ENCODE measurements at regions not wholly inside any gene's neighbourhood (a gene's known extent, or its start where the extent isn't known, plus 50 kb on each side); places are given as distances from the start of the nearest gene placed in this dataset.

DNA sequence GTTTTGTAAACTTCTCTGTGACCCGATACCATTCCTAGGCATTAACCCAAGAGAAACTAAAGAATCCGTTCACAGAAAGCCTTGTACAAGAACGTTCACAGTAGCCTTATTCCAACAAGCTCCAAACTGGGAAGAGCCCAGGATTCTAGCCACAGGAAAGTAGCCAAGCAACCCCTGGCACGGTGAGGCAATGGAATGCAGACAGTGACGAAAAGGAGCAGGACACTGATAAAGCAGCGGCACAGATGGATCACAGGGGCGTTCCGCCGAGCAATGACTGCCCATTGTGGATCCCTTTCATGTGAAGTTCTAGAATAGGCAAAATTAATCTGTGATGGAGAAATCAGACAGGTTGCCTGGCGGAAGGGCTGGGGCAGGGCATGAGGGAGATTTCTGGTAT, 198.7 kb upstream of the CHRNA7 start:
- DNase-seq = no peak

DNA sequence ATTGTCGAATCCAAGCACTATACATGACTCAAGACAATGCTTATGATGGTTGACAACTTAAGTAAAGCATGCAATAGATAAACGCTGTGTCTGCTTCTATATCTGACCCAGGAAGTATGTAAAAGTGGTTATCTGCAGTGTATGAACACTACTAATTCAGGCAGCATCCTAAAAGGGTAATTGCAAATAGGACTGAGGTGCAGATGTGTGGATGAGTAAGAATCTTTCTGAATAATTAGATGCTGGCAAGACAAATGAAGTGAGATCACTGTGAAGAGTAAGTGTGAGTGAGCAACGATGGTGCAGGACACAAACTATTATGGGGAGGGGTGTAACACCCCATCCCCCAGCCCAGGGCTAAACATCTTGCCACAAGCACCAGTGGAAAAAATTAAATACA, 195.7 kb upstream of the CHRNA7 start:
- DNase-seq = no peak

DNA sequence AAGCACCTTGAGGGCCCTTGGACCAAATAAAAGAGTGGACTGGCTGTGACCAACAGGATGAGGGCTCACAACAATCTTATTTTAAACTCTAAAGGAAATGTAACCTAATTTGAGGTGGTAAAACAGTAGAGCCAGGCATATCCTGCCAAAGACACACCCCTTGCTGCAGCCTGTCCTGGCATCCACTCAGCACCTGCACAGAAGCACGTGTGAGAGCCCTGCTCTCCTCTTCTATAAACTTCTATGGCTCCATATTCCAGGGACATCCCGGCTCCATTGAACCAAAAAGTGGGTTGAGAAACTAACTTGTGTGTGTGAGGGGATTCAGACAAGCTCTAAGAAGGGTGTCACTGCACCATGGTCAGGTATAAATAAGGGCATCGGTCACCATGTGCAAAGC, 190.9 kb upstream of the CHRNA7 start:
- DNase-seq = no peak

DNA sequence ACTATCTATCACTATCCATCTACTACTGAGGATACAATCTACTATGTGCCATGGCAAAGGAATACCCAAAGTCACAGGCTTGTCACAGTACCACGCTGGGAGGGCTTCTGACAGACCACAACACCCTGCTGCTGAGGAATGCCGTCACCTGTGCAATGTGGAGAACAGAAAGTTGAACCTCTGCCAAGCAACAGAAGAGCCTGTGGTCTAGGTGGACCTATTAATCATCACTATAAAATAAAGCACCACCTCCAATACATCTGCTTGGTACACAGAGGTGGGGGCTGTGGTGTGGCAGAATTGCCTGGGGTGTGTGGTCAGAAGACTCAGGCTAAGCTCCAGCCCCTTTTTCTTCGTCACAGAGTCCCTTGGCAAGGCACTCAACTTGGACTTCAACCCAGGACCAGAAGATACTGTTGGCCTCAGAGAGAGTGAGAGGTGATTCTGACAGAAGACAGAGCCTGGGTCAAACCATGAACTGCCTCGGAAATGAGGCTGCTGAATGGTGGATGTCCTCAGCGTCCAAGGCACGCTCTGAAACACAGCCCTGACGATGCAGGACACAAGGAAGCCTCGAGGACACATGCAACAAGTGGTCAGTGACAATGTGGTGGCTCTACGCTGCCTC, 189.4 kb upstream of the CHRNA7 start:
- DNase-seq = no peak

DNA sequence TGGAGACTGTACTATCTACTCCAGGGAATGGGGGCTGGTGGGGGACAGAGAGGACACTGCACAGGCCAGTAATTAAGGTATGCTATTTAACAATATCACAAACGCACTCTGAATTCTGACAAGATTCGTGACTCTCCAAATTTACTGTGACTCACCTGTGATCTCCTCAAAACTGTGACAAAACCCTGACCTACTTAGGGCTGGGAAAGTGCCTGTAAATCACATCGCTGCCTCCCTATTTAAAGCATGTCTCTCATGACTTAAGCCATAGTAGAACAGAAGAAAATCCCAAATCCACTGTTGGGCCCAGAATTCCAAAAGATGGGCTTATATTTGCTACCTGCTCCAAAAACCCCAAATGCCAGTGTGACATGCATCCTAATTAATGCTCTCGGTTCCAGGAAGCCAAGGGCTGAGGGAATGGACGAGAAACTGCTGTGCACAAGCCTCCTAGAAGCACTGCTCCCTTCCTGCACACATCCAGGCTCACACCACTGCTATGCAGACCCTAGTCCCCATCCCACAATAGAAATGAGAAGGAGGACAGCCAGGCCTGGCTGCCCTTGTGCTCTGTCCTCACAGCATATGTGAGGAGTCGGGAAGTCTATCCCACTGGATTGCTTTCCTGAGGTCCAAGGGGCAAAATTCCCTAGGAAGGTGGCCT, 187.7 kb upstream of the CHRNA7 start:
- DNase-seq = no peak

DNA sequence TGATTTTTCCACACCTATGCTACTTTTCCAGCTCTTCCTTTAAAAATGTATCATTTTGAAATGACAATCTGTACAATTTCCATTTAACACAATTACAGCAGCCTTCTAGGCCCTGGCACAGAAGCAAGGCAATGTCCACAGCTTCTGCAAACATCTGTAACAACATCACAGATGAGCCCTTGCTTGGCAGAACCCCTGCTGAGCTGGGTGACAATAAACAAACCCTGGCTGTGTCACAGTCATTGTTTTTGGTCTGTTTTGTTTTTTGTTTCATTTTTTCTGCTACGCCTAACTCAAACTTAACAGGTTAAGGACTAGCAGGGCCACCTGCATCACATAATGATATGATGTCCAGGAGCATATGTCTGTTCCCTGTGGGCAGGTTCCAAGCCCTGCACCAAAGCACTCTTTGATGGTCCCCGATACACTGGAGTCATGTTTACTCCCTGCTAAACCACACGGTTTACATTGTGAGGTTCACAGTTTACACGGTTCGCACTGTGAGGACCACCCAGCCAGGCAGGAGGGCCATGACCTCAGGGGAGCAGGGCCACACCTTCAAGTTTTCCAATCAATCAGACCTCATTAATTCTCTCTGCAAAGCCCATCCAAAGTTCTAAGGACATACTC, 186.8 kb upstream of the CHRNA7 start:
- DNase-seq = no peak

DNA sequence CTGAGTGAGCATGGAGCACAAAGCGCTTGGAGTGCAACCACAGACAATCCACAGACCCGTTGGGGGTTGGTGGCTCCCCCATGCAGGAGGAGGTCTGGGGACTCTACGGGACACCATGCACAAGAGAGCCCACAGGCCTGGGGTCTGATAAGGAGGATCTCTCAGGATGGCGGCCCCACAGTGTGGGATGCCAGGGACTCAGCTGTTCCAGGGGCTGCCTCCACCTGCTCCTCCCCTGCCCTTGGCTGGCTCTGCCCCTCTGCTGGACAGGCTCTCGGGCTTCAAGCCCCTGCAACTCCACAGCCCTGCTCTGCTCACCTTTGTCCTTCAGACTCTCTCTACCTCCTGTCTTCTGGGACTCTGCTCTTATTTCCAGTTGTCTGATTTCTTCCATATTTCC, 184.5 kb upstream of the CHRNA7 start:
- no peak for DNase-seq

DNA sequence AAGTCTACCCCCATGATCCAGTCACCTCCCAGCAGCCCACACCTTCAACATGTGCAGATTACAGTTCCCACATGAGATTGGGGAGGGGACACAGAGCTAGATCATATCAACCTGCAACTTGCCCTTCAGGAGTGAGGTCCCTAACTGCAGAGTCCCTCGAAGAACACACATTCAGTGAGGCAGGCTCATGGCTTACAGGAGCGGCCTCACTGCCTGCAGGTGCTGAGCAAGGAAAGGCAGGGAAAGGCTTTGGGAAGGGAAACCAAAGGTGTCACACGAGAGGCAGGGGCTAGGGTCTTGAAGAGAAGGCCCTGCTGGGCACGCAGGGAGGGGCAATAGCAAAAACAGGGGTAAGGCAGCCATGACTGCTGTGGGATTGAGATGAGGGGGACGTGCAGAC, 182.4 kb upstream of the CHRNA7 start:
- DNase-seq = no peak

DNA sequence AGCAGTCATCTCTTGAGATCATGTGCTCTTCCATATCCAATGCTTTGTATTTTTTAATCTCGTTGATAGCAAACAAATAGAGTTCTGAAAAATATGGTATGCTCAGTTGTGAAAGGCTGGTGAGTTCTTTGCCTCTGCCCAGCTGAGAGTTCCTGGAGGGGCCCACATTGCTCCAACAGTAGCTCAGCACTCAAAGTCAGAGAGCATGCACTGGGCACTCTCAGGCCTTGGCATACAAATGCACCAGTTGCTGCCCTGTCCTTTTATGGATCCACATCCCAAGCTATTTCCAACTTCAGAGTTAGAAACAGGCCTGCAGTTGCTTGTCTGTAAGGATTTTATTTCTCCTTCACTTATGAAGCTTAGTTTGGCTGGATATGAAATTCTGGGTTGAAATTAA, 181.7 kb upstream of the CHRNA7 start:
- no peak for DNase-seq

DNA sequence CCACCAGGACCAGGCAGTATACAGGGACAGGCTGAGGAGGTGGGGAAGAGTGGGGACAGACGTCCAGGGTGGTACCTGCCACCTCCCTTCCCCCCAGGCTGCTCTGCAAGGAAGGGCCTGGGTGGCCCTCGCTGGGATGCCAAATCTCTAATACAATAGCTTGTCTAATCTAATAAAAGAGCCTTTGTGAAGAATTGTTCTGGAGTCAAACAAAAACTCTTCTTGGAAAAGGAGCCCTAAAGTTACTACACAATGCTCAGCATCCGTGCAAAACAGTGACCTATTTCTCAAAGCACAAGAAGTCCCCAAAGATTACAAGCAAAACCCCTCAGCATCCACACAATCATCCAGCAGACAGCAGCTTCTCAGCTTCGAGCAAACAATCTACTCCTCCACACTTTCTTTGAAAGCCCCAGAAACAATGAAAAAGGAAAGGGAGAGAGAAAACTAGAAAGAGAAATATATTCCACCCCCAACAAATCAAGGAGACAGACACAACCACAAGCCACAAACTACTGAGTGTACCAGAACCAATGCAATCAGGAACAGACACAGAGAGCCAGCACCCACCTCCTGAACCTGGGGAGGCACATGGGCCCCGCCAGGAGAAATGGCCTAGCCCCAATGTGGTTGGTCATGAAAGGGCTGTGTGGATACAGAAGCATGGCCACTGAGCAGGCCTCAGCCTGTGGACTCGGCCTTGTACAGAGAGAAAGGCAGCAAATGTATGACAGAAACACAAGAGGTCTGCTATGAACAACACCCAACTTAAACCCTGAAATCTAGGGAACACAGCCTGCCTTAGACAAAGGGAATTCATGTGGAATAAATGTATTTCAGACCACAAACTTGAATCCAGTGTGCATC, 177.1 kb upstream of the CHRNA7 start:
- DNase-seq = no peak

DNA sequence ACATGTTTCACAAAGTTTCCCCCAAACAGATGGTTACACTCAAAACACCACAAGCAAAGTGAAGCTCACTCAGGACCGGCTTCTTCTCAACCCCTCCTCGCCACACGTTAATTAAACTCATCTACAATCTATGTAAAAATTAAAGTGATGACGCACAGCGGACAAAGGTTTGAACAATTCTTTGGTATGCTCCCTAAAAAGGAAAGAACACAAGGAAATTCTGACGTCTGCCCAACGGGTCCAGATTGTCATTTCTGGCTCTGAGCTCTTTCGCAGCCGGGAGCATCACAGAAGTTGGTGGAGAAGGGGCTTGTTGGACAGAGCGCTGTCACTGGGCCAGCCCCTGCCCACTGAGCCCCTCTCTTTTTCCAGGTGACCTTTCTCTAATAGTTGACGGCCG, 173.7 kb upstream of the CHRNA7 start:
- DNase-seq = no peak

DNA sequence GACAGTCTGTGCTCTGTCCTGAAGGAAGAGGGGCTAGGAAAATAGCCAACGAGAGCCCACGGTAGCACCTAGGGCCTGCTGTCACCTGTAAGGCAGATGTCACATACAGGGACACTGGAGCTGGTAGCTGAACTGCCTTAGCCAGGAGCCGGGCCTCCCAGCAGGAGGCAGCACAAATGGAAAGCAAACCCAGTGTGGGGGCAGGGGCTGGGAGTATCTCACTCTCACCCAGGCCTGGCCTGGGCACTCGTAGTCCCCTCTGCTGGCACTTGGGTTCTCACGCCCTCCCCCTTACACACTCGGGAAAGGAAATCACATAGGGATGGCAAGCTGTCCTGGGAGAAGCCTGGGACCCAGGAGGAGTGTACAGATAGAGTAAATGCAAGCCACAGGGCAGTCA, 173.1 kb upstream of the CHRNA7 start:
- DNase-seq = no peak

DNA sequence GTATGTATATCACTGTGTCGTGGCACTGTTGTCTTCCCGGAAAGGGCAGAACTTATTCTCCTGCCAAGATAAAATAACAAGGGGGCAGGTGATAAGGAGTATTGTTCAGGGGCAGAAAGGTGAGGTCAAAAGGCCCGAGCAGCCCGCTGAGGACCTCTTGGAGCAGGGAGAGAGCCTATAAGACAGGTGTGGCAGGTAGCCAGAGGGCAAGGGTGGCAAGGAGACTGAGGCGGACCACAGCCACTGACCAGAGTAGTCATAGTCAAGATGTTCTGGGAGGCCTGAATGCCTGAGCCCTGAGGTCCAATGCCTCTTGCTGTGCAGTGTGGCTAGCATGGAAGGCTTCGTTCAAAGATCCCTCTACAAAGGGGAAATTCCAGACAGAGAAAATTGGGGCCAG, 172.3 kb upstream of the CHRNA7 start:
- no peak for DNase-seq

DNA sequence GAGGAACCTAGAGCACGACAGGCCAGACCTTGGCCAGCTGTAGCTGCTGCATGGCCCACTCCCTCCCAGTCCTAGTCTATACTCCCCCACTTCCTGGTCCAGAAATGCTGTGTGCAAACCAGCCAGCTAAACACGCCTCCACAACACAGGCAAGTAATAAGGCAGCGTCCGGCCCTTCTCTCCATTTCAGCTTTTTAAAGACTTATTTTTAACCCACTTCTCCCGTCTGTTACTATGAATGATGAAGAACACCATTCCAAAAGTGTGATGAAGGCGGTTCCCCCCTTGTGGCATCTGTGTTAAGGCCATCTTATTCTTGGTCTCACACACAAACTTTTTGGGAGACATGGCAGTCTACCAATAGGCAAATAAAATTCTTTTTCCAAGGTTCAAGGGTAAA, 164.1 kb upstream of the CHRNA7 start:
- DNase-seq = no peak

DNA sequence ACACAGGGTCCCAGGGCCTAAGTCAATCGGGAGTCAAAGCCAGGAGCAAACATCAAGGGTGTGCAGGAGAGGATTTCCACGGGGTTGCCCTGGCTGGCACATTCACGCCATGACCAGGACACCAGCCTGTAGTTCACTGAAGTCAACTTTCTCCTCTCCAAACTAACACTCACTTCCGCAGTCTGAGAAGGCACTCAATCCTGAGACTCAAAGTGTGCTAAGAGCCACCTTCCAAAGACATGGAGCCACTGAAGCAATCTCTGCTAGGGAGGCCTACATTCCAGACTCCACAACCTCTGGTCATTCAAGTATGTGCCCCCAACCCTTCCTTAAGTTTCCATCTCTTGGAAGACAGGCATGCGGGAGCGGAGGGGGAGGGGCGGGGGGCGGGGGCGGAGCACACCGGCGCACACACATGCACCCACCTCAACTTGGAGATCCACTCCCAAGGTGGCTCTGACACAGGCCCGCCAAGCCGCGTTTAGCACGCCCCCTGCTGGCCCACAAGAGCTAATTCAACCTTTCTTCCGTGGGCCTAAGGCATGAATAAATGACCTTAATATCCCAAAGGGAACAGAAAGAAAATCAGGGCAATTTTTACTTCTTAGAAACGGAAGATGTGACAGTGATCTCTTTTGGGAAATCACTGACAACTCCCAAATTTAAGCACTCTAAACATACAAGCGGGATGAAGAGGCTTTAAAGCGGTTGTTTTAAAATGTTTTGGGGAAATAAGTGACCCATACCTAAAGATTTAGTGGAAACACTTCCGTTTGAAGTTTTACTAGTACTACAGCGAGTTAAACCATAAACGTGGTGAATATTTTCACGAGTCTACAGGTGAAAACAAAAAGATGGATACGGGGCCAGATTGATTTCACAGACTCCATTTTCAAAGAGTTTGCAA, 162.5 kb upstream of the CHRNA7 start:
- DNase-seq = no peak

DNA sequence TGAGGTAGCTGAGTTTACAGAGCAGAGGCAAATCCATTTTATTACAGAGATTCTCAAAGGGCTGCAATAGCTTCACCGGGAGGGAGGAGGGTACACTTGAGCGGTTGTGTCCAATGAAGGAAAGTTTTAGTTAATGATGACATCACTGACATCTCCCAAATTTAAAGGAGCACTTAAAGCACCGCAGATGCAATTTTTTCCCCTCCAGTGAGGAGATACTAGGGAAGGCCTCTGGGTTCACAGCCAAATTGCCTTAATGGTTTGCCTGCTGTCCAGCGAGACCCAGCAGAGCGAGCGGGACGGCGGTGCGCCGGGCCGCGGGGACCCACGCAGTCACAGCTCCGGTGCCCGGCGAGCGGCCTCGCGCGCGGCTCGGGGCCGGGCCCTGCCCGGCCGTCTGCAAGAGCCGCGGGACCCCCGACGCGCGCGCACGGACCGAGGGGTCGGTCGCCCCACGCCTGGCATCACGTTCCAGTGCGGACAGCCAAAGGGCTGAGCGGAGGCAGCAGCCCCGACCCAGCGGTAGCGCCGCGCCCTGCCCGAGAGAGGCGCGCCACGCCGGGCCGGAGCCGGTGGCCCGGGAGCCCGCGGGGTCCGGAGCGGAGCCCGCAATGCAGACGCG, 160.5 kb upstream of the CHRNA7 start:
- peak; percentile 68 for DNase-seq

DNA sequence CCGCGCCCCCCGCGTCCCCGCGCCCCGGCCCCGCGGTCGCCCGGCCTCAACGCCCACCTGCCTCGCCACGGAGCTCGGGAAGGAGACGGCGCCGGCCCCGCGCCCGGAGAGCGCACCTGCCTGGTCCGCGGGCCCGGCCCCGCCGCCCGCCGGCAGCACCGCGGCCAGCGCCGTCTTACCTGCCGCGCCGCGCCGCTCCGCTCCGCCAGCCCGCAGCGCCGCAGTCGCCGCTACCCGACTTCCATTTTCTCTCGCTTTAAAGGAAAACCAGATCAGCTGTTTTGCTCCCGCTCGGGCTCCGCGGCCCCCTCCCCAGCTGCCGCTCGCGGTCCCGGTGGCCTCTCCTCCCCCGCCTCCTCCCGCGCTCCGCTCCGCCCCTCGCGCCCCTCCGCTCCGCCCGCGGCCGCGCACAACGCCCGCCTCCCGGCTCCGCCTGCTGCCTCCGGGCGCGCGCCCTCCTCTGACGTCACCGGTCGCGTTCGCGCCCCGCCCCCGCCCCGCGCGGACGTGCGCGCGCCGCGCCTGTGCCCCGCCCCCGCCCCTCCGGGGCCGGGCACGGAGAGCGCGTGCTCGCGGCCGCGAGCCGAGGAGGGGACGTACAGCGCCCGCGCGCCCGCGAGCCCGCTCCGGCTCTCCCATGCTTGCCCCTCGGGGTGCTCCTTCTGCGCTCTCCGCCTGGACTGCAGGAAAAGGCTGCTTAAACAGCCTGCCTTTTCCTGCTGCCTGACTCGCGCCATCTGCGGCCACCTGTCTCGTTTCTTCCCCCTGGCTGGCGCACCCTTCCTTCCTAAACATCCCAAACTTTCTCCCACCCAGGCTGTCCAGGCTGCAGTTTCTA, 159.8 kb upstream of the CHRNA7 start, which contains the start of gene OTUD7A:
Gene OTUD7A, minus strand, starts transcription at position 346 of the 838 bp plus-strand sequence.
- peak; percentile 85 for DNase-seq

DNA sequence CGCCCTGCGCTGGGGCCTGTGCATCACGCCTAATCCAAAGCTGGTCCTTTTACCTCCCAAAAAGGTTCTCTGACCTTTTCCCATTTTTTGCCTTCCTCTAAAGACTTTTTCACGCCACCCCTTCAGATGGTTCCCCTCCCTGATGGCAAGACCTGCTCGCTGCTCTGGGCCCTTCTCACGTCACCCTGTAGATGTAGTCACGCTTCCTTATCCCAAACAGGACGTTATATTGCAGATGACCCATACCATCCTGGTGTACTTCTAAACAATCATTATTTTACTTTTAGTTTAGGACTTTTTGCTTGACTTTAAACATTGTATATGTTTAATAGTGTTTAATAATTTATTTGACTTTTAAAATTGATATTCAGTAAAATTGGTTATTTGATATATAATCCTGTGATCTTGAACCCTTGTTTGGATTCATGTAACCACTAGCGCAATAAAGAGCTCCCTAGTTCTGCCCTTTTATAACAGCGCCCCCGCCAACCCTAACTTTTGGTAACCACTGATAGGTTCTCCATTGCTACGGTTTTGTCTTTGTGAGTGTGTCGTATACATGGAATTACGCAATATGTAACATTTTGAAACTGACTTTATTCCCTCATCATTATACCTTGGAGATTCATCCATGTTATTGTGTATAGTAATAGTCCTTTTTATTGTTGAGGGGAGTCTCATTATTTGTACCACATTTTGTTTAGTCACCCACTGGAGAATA, 159.0 kb upstream of the CHRNA7 start:
- no peak for DNase-seq

DNA sequence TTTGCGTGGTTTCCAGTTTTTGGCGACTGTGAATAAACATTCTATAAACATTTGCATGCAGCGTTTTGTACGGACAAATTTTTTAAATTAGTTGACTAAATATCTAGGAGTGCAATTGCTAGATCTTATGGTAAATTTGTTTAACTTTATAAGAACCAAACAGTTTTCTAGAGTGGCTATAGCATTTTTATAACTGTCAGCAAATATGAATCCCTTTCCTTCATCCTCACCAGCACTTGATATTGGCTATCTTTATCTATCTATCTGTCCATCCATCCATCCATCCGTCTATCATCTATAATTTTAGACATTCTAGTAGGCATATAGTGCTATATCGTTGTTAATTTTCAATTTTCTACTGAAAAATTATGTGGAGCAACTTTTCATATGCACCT, 158.4 kb upstream of the CHRNA7 start:
- DNase-seq = no peak

DNA sequence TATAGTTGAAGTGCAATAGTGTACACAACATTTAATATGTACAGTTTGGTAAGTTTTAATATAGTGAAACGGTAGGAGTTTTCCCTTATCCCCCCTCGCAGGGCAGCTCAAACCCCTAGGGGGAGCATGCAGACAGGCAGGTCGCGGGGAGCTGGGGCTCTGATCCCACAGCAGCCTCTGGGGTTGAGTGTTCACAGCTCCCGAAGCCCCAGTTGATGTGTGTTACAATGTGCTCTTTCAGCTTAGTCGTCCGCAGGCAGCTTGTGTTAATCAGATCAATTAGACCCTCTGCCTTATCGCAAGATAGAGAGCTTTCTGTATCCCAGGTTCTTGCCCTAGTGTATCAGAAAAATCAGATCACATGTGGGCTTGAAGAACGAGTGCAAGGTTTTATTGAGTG, 143.1 kb upstream of the CHRNA7 start:
- no peak for DNase-seq

All from right kidney (tissue), 1 donor.